ENCODE measurements at regions not wholly inside any gene's neighbourhood (a gene's known extent, or its start where the extent isn't known, plus 50 kb on each side); places are given as distances from the start of the nearest gene placed in this dataset.

- WGBS, result 96% methylated on average over 1 of the region's 1 CpG
- no peak for DNase-seq (ENCODE audit: low spot score in 2 of 2)
- Histone ChIP-seq H3K36me3 (no peaks in the 10 kb centered on the region), H3K27ac (no peak overlapping the region), H3K4me3 (no peak overlapping the region), H3K9me3 (no peaks in the 10 kb centered on the region), H3K27me3 (no peaks in the 10 kb centered on the region), H3K4me1 (no peaks in the 10 kb centered on the region)
- TF ChIP-seq POLR2AphosphoS5 (IDR thresholded peaks at IDR 0.05), result no peak
- no peak for TF ChIP-seq EP300 (IDR thresholded peaks at IDR 0.05)
- TF ChIP-seq POLR2A (IDR thresholded peaks at IDR 0.05), result no peak
- TF ChIP-seq CTCF (IDR thresholded peaks at IDR 0.05), result no peak
These were observed 79.2 kb downstream of the EDN1 start for GRCh38 chr6:12369355-12369754.

- Histone ChIP-seq H3K4me3 (no peak overlapping the region), H3K4me1 (no peaks in the 10 kb centered on the region), H3K27ac (no peak overlapping the region), H3K9me3 (no peaks in the 10 kb centered on the region), H3K27me3 (no peaks in the 10 kb centered on the region), H3K36me3 (no peaks in the 10 kb centered on the region)
- no peak for DNase-seq (ENCODE audit: low spot score in 2 of 2)
- WGBS, result 78% methylated on average over 11 of the region's 11 CpGs
- TF ChIP-seq CTCF (IDR thresholded peaks at IDR 0.05), result no peak
- no peak for TF ChIP-seq POLR2A (IDR thresholded peaks at IDR 0.05)
- TF ChIP-seq EP300 (IDR thresholded peaks at IDR 0.05), result no peak
- TF ChIP-seq POLR2AphosphoS5 (IDR thresholded peaks at IDR 0.05), result no peak
These were observed 79.7 kb downstream of the EDN1 start for GRCh38 chr6:12369781-12370262.

GRCh38 chr6:12371151-12371550 is 81.0 kb downstream of the EDN1 start:
- WGBS, result 100% methylated on average over 1 of the region's 1 CpG
- Histone ChIP-seq H3K27me3 (no peaks in the 10 kb centered on the region), H3K27ac (no peak overlapping the region), H3K4me3 (no peak overlapping the region), H3K4me1 (no peaks in the 10 kb centered on the region), H3K36me3 (no peaks in the 10 kb centered on the region), H3K9me3 (no peaks in the 10 kb centered on the region)
- no peak for DNase-seq (ENCODE audit: low spot score in 2 of 2)
- TF ChIP-seq EP300 (IDR thresholded peaks at IDR 0.05) (no peak), POLR2A (IDR thresholded peaks at IDR 0.05) (no peak), CTCF (IDR thresholded peaks at IDR 0.05) (no peak), POLR2AphosphoS5 (IDR thresholded peaks at IDR 0.05) (no peak)

GRCh38 chr6:12371641-12372146 is 81.5 kb downstream of the EDN1 start:
- H3K27ac ChIP-seq, result no peak overlapping the region
- H3K27me3 ChIP-seq, result no peaks in the 10 kb centered on the region
- TF ChIP-seq EP300 (IDR thresholded peaks at IDR 0.05) (no peak), CTCF (IDR thresholded peaks at IDR 0.05) (no peak), POLR2AphosphoS5 (IDR thresholded peaks at IDR 0.05) (no peak), POLR2A (IDR thresholded peaks at IDR 0.05) (no peak)
- no peak overlapping the region for H3K4me3 ChIP-seq
- H3K4me1 ChIP-seq, result no peaks in the 10 kb centered on the region
- H3K36me3 ChIP-seq, result no peaks in the 10 kb centered on the region
- no peaks in the 10 kb centered on the region for H3K9me3 ChIP-seq
- 79% methylated on average over 3 of the region's 3 CpGs for WGBS
- DNase-seq (ENCODE audit: low spot score in 2 of 2), result no peak

GRCh38 chr6:12379181-12379580 is 89.0 kb downstream of the EDN1 start:
- Histone ChIP-seq H3K9me3 (no peaks in the 10 kb centered on the region), H3K27me3 (no peaks in the 10 kb centered on the region), H3K27ac (no peak overlapping the region), H3K4me1 (no peaks in the 10 kb centered on the region), H3K36me3 (no peaks in the 10 kb centered on the region), H3K4me3 (no peak overlapping the region)
- WGBS, result 72% methylated on average over 1 of the region's 1 CpG
- TF ChIP-seq POLR2A (IDR thresholded peaks at IDR 0.05), result no peak
- no peak for DNase-seq (ENCODE audit: low spot score in 2 of 2)

- Histone ChIP-seq H3K4me1 (no peaks in the 10 kb centered on the region), H3K36me3 (no peaks in the 10 kb centered on the region), H3K9me3 (no peaks in the 10 kb centered on the region), H3K27ac (no peak overlapping the region), H3K4me3 (no peak overlapping the region), H3K27me3 (no peaks in the 10 kb centered on the region)
- no peak for DNase-seq (ENCODE audit: low spot score in 2 of 2)
- TF ChIP-seq POLR2A (IDR thresholded peaks at IDR 0.05), result no peak
- TF ChIP-seq EP300 (IDR thresholded peaks at IDR 0.05), result no peak
- TF ChIP-seq CTCF (IDR thresholded peaks at IDR 0.05), result no peak
These were observed 91.4 kb downstream of the EDN1 start for GRCh38 chr6:12381587-12381986.

Measured in suprapubic skin (tissue), 4 donors.